HL-60 (cell line): ENCODE measurements at regions not wholly inside any gene's neighbourhood (a gene's known extent, or its start where the extent isn't known, plus 50 kb on each side); places are given as distances from the start of the nearest gene placed in this dataset.

Source experiments
- DNase-seq, 2 experiments: peaks; one replicate each; pipeline ENCODE4 v3.0.0-alpha.2; 2010 to 2020; ENCODE audit warnings: low read depth in 1 of 2, low spot score in 1 of 2
- H3K27ac ChIP-seq: fragments of 250-450 bp; sonication (Bioruptor Pico); replicated peaks from 2 replicates; pipeline ENCODE4 v1.5.1; 2020; ENCODE audit warnings: mild to moderate bottlenecking, moderate library complexity
- H3K27me3 ChIP-seq: fragments of 250-450 bp; sonication (Bioruptor Pico); 2 replicates; pipeline ENCODE4 v1.5.1; 2021; ENCODE audit warnings: mild to moderate bottlenecking, moderate library complexity; ENCODE audit not compliant: insufficient read depth, poor library complexity, severe bottlenecking
- H3K4me3 ChIP-seq: replicated peaks from 2 replicates; pipeline ENCODE4 v1.5.1; 2011; ENCODE audit warnings: mild to moderate bottlenecking, control low read depth, low read length; ENCODE audit not compliant: insufficient read depth
- CTCF ChIP-seq: IDR thresholded peaks from one replicate; pipeline ENCODE4 v1.5.1; 2011; ENCODE audit warnings: low read length, control low read depth, inconsistent platforms; ENCODE audit not compliant: insufficient read depth
- GABPA ChIP-seq: IDR thresholded peaks from 2 replicates; pipeline ENCODE4 v1.6.1; 2012; ENCODE audit warnings: low read depth
- POLR2AphosphoS5 ChIP-seq: IDR thresholded peaks from 2 replicates; pipeline ENCODE4 v1.6.1; 2012; ENCODE audit warnings: low read depth
- REST ChIP-seq: IDR thresholded peaks from 2 replicates; pipeline ENCODE4 v1.6.1; 2012; ENCODE audit warnings: low read depth; ENCODE audit not compliant: insufficient replicate concordance
- SPI1 ChIP-seq: IDR thresholded peaks from 2 replicates; pipeline ENCODE4 v1.6.1; 2012; ENCODE audit warnings: low read depth, mild to moderate bottlenecking, borderline replicate concordance

DNA sequence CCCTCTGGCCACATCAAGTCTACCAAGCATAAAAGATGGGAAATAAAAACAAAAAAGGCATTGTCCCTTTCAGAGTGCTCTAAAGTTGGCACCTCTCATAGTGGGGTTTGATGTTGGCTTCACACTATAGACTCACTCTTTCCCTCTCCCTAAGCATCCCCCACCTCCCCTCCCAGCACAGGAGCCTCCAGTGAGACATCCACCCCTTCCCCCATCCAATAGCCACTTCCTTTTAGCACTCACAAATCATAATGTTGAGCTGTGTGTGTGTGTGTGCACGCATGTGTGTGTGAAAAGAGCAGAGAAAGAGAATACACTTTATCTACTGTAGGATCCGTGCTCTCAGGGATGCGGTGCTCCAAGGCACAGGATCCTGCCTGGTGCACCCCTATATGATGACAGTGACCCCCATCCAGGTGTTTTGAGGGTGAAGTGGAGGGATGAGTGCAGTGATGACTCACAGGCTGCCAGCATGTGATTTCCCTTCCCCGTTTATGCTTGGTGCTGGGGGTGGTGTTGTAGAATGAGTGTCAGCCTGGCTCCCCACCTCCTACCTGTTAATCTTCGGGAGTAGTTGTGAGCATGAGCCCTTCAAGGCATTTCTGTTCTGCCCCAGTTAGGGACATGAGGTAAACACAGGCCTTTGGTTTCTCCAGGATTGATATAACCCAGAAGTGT, 235.2 kb upstream of the B3GAT1 start:
- H3K4me3 ChIP-seq, result no peak overlapping the region
- H3K27me3 ChIP-seq, result no peaks in the 10 kb centered on the region
- DNase-seq, result no peak
- TF ChIP-seq SPI1, result no peak
- no peak for TF ChIP-seq POLR2AphosphoS5
- TF ChIP-seq GABPA, result no peak
- TF ChIP-seq REST, result no peak
- TF ChIP-seq CTCF, result no peak
- H3K27ac ChIP-seq, result no peak overlapping the region

DNA sequence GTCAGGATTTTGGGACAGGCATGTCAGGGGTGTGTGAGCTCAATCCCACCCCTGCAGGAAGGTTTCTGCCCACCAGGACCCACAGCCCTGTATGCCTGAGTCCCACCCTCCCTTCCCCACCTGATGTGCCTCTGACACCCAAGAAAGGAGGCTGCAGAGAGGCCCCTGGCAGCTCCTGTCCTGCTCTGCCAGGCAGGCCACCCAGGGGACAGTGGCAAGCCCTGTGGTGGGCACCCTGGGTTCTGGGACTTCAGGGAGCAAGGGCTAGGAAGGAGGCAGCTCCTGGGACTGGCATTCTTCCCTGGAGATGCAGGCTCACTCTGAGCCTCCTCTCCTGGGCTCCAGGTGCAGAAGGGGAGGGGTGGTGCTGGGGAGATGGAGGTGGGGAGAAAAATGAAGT, 234.5 kb upstream of the B3GAT1 start:
- Histone ChIP-seq H3K4me3 (no peak overlapping the region), H3K27me3 (no peaks in the 10 kb centered on the region), H3K27ac (no peak overlapping the region)
- TF ChIP-seq CTCF (no peak), POLR2AphosphoS5 (no peak), GABPA (no peak), SPI1 (no peak), REST (no peak)
- no peak for DNase-seq

- H3K27ac ChIP-seq, result no peak overlapping the region
- H3K27me3 ChIP-seq, result no peaks in the 10 kb centered on the region
- no peak for DNase-seq
- no peak overlapping the region for H3K4me3 ChIP-seq
- TF ChIP-seq SPI1 (no peak), CTCF (no peak), REST (no peak), POLR2AphosphoS5 (no peak), GABPA (no peak)
Observed at GRCh38 chr11:134645576-134645975, 233.5 kb upstream of the B3GAT1 start.
